IMR-90 (cell line): ENCODE measurements at regions not wholly inside any gene's neighbourhood (a gene's known extent, or its start where the extent isn't known, plus 50 kb on each side); places are given as distances from the start of the nearest gene placed in this dataset.

ENCODE experiments used
- ATAC-seq: fragments of 200-7000 bp; cut with Tn5 transposase; 2 replicates; pipeline ENCODE4 v1.9.1; 2020; ENCODE audit warnings: low read depth, mild to moderate bottlenecking, moderate library complexity
- BruUV-seq: library from RNA; stranded (reverse); fragments of 400-500 nt; replicated peaks from 2 replicates; lab custom pipeline; 2021; lab: Mats Ljungman, UMichigan
- CTCF ChIA-PET: fragments of 300-600 bp; formaldehyde crosslinking; extraction: SDS; loops from one replicate; lab custom pipeline; 2021; ENCODE audit warnings: antibody characterized with exemption; lab: Yijun Ruan, JAX
- POLR2A ChIA-PET: fragments of 300-600 bp; sonication (Branson Sonifier 250); formaldehyde crosslinking; loops from one replicate; lab custom pipeline; 2022; ENCODE audit warnings: antibody characterized with exemption; ENCODE audit not compliant: unreplicated experiment; lab: Charles Lee
- DNase-seq: peaks from one replicate; pipeline ENCODE4 v3.0.0; 2013
- H2AFZ ChIP-seq: replicated peaks from 2 replicates; pipeline ENCODE3; 2013; ENCODE audit warnings: low read length, mild to moderate bottlenecking; ENCODE audit not compliant: poor library complexity
- H2AK5ac ChIP-seq: 2 replicates; pipeline ENCODE4 v1.6.1; 2013; ENCODE audit warnings: low read depth, low read length, inconsistent platforms
- H2AK9ac ChIP-seq: replicated peaks from 2 replicates; pipeline ENCODE3; 2013; ENCODE audit warnings: mild to moderate bottlenecking, low read depth, low read length, moderate library complexity; ENCODE audit not compliant: poor library complexity
- H2BK120ac ChIP-seq: 2 replicates; pipeline ENCODE4 v1.6.1; 2013; ENCODE audit warnings: low read depth, low read length, inconsistent platforms
- H2BK15ac ChIP-seq: 3 replicates; pipeline ENCODE4 v1.6.1; 2013; ENCODE audit warnings: low read depth, low read length, inconsistent platforms
- H2BK20ac ChIP-seq: 2 replicates; pipeline ENCODE4 v1.6.1; 2013; ENCODE audit warnings: low read depth, mild to moderate bottlenecking, inconsistent platforms, low read length, moderate library complexity
- H2BK5ac ChIP-seq: 2 replicates; pipeline ENCODE4 v1.6.1; 2013; ENCODE audit warnings: mild to moderate bottlenecking, low read depth, low read length, inconsistent platforms; ENCODE audit not compliant: poor library complexity, severe bottlenecking
- H3K14ac ChIP-seq: replicated peaks from 2 replicates; pipeline ENCODE4 v1.6.1; 2013; ENCODE audit warnings: low read depth, low read length, inconsistent platforms
- H3K18ac ChIP-seq: 2 replicates; pipeline ENCODE4 v1.6.1; 2013; ENCODE audit warnings: low read depth, low read length, control low read depth
- H3K23ac ChIP-seq: 2 replicates; pipeline ENCODE4 v1.6.1; 2013; ENCODE audit warnings: low read depth, low read length, inconsistent platforms
- H3K27ac ChIP-seq: 2 replicates; pipeline ENCODE4 v1.5.1; 2013; ENCODE audit warnings: mild to moderate bottlenecking, control low read depth, low read length; ENCODE audit not compliant: insufficient read depth
- H3K27me3 ChIP-seq: 2 replicates; pipeline ENCODE4 v1.6.1; 2013; ENCODE audit warnings: low read length; ENCODE audit not compliant: control insufficient read depth, insufficient read depth
- H3K36me3 ChIP-seq: 2 replicates; pipeline ENCODE4 v1.6.1; 2013; ENCODE audit warnings: low read length, mixed read lengths; ENCODE audit not compliant: control insufficient read depth, insufficient read depth
- H3K4ac ChIP-seq: 2 replicates; pipeline ENCODE4 v1.6.1; 2013; ENCODE audit warnings: low read depth, low read length, inconsistent platforms
- H3K4me1 ChIP-seq: 2 replicates; pipeline ENCODE4 v1.6.1; 2013; ENCODE audit warnings: low read length, mixed read lengths; ENCODE audit not compliant: control insufficient read depth, insufficient read depth
- H3K4me2 ChIP-seq: 2 replicates; pipeline ENCODE4 v1.6.1; 2013; ENCODE audit warnings: low read depth, mild to moderate bottlenecking, control low read depth, low read length, moderate library complexity
- H3K4me3 ChIP-seq: 2 replicates; pipeline ENCODE4 v1.5.1; 2013; ENCODE audit warnings: low read depth, mild to moderate bottlenecking, control low read depth, low read length, moderate library complexity; ENCODE audit not compliant: insufficient read depth
- H3K56ac ChIP-seq: 2 replicates; pipeline ENCODE4 v1.6.1; 2013; ENCODE audit warnings: low read length, inconsistent platforms; ENCODE audit not compliant: insufficient read depth; ENCODE audit errors: extremely low read depth
- H3K79me1 ChIP-seq, 2 experiments: 2 replicates each; pipeline ENCODE4 v1.6.1; 2013; ENCODE audit warnings: low read length in 2 of 2, inconsistent platforms in 1 of 2, low read depth in 1 of 2
- H3K9ac ChIP-seq: 2 replicates; pipeline ENCODE4 v1.6.1; 2013; ENCODE audit warnings: low read depth, low read length, control low read depth
- H3K9me1 ChIP-seq: 2 replicates; pipeline ENCODE4 v1.6.1; 2013; ENCODE audit warnings: low read length, inconsistent platforms; ENCODE audit not compliant: insufficient read depth
- H3K9me3 ChIP-seq: 2 replicates; pipeline ENCODE4 v1.6.1; 2013; ENCODE audit warnings: low read length; ENCODE audit not compliant: control insufficient read depth, insufficient read depth
- H4K20me1 ChIP-seq: 2 replicates; pipeline ENCODE4 v1.6.1; 2013; ENCODE audit warnings: low read length, inconsistent platforms; ENCODE audit not compliant: insufficient read depth
- H4K5ac ChIP-seq: 2 replicates; pipeline ENCODE4 v1.6.1; 2013; ENCODE audit warnings: mild to moderate bottlenecking, low read depth, low read length, control low read depth
- H4K8ac ChIP-seq, 2 experiments: 2 replicates each; pipeline ENCODE4 v1.6.1; 2013; ENCODE audit warnings: low read depth in 2 of 2, low read length in 2 of 2, control low read depth in 1 of 2, inconsistent platforms in 1 of 2
- H4K91ac ChIP-seq: 2 replicates; pipeline ENCODE4 v1.6.1; 2013; ENCODE audit warnings: low read depth, low read length, inconsistent platforms; ENCODE audit not compliant: insufficient read depth
- BHLHE40 ChIP-seq: fragments of 150-350 bp; IDR thresholded peaks from 2 replicates; pipeline ENCODE4 v1.6.1; 2016; ENCODE audit warnings: mild to moderate bottlenecking, low read depth, low read length
- CEBPB ChIP-seq: IDR thresholded peaks from 2 replicates; pipeline ENCODE4 v1.6.1; 2012; ENCODE audit warnings: low read depth, low read length, improper control_type of control experiment
- CHD1 ChIP-seq: IDR thresholded peaks from 2 replicates; pipeline ENCODE4 v1.6.1; 2012; ENCODE audit warnings: low read depth, low read length, improper control_type of control experiment
- FOS ChIP-seq: fragments of 150-350 bp; IDR thresholded peaks from 2 replicates; pipeline ENCODE4 v1.6.1; 2016; ENCODE audit warnings: low read depth, low read length
- MAFK ChIP-seq: IDR thresholded peaks from 2 replicates; pipeline ENCODE4 v1.6.1; 2012; ENCODE audit warnings: low read depth, low read length, improper control_type of control experiment
- MAZ ChIP-seq: IDR thresholded peaks from 2 replicates; pipeline ENCODE4 v1.6.1; 2012; ENCODE audit warnings: low read depth, mild to moderate bottlenecking, low read length, improper control_type of control experiment, moderate library complexity, borderline replicate concordance
- MXI1 ChIP-seq: IDR thresholded peaks from 2 replicates; pipeline ENCODE4 v1.6.1; 2012; ENCODE audit warnings: low read depth, mild to moderate bottlenecking, low read length, moderate library complexity, borderline replicate concordance
- NFE2L2 ChIP-seq: fragments of 150-350 bp; IDR thresholded peaks from 2 replicates; pipeline ENCODE4 v1.6.1; 2016; ENCODE audit warnings: low read depth, mild to moderate bottlenecking, low read length
- POLR2A ChIP-seq: IDR thresholded peaks from 2 replicates; pipeline ENCODE4 v1.6.1; 2012; ENCODE audit warnings: mild to moderate bottlenecking, low read depth, low read length
- RAD21 ChIP-seq: IDR thresholded peaks from 2 replicates; pipeline ENCODE4 v1.6.1; 2012; ENCODE audit warnings: low read length, improper control_type of control experiment
- RCOR1 ChIP-seq: IDR thresholded peaks from 2 replicates; pipeline ENCODE4 v1.6.1; 2012; ENCODE audit warnings: mild to moderate bottlenecking, low read length, improper control_type of control experiment; ENCODE audit not compliant: insufficient replicate concordance
- RFX5 ChIP-seq: IDR thresholded peaks from 2 replicates; pipeline ENCODE4 v1.8.0; 2012; ENCODE audit warnings: low read depth, mild to moderate bottlenecking, low read length, moderate library complexity
- SMC3 ChIP-seq: fragments of 150-350 bp; IDR thresholded peaks from 2 replicates; pipeline ENCODE4 v1.6.1; 2016; ENCODE audit warnings: low read depth, mild to moderate bottlenecking, antibody characterized with exemption, low read length, moderate library complexity
- WGBS, 2 experiments: methylation state at CpG; one replicate each; pipeline versions ENCODE4 v1.1.5 to v1.1.7; 2013; ENCODE audit warnings: missing lambda C conversion rate in 2 of 2; ENCODE audit not compliant: insufficient read length in 1 of 2; ENCODE audit errors: extremely low coverage in 2 of 2; 5-methylcytosine and 5-hydroxymethylcytosine counted together
- dilution Hi-C: fragments of 300-500 bp; cut with HindIII; formaldehyde crosslinking; loops from one replicate; pipeline ENCODE4 v1.14.3; 2018; ENCODE audit warnings: low sequenced_read_pairs; ENCODE audit not compliant: unreplicated experiment
- in situ Hi-C: fragments of 300-500 bp; cut with MboI; formaldehyde crosslinking; loops from 3 replicates; pipeline ENCODE4 v1.14.3; 2019; ENCODE audit warnings: low sequenced_read_pairs, inconsistent platforms, mixed read lengths
- intact Hi-C: fragments of 100-400 bp; cut with micrococcal nuclease; formaldehyde crosslinking; loops from 2 replicates; pipeline ENCODE4 v1.10.0; 2022
- TF ChIP-seq, protein P1 (sequence below): fragments of 150-350 bp; IDR thresholded peaks from 2 replicates; pipeline ENCODE4 v1.6.1; 2017; ENCODE audit warnings: mild to moderate bottlenecking, antibody characterized with exemption, low read length, low read depth
- TF ChIP-seq, protein P2 (sequence below): conservative IDR thresholded peaks from 2 replicates; pipeline ENCODE4 v1.5.1; 2012; ENCODE audit warnings: mild to moderate bottlenecking, low read depth, low read length, improper control_type of control experiment
- TF ChIP-seq, protein P3 (sequence below): fragments of 150-350 bp; IDR thresholded peaks from 2 replicates; pipeline ENCODE4 v1.6.1; 2016; ENCODE audit warnings: low read depth, mild to moderate bottlenecking, low read length, moderate library complexity, borderline replicate concordance

- no peaks in the 10 kb centered on the region for H3K9me1 ChIP-seq
- H2BK5ac ChIP-seq, result no peak overlapping the region
- no peak overlapping the region for H2BK120ac ChIP-seq
- H3K9ac ChIP-seq, result no peak overlapping the region
- no peak overlapping the region for H3K56ac ChIP-seq
- no peak overlapping the region for H4K5ac ChIP-seq
- no peaks in the 10 kb centered on the region for H3K36me3 ChIP-seq
- no peak overlapping the region for H4K8ac ChIP-seq
- no peak overlapping the region for H2AK5ac ChIP-seq
- H2AFZ ChIP-seq, result no peak overlapping the region
- no peak overlapping the region for H2BK15ac ChIP-seq
- peaks cover 6% of the 10 kb centered on the region; the same call in 1 of the 2 replicates for H3K9me3 ChIP-seq
- dilution Hi-C loops, result no loop called here
- H4K91ac ChIP-seq, result no peak overlapping the region
- H3K23ac ChIP-seq, result no peak overlapping the region
- no peak overlapping the region for H3K4ac ChIP-seq
- H3K4me2 ChIP-seq, result no peak overlapping the region
- H3K27me3 ChIP-seq, result no peaks in the 10 kb centered on the region
- no peaks in the 10 kb centered on the region for H3K79me1 ChIP-seq
- no TSS peak for BruUV-seq
- H3K4me1 ChIP-seq, result no peaks in the 10 kb centered on the region
- in situ Hi-C loops, result no loop called here
- intact Hi-C loops, result no loop called here
- H3K18ac ChIP-seq, result no peak overlapping the region
- TF ChIP-seq RCOR1, result no peak
- TF ChIP-seq SMC3, result no peak
- TF ChIP-seq MAFK, result no peak
- no peak for TF ChIP-seq NFE2L2
- no peak for TF ChIP-seq MAZ
- TF ChIP-seq, protein P1, sequence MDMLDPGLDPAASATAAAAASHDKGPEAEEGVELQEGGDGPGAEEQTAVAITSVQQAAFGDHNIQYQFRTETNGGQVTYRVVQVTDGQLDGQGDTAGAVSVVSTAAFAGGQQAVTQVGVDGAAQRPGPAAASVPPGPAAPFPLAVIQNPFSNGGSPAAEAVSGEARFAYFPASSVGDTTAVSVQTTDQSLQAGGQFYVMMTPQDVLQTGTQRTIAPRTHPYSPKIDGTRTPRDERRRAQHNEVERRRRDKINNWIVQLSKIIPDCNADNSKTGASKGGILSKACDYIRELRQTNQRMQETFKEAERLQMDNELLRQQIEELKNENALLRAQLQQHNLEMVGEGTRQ, result no peak
- TF ChIP-seq RAD21, result no peak
- TF ChIP-seq CEBPB, result no peak
- TF ChIP-seq, protein P2, sequence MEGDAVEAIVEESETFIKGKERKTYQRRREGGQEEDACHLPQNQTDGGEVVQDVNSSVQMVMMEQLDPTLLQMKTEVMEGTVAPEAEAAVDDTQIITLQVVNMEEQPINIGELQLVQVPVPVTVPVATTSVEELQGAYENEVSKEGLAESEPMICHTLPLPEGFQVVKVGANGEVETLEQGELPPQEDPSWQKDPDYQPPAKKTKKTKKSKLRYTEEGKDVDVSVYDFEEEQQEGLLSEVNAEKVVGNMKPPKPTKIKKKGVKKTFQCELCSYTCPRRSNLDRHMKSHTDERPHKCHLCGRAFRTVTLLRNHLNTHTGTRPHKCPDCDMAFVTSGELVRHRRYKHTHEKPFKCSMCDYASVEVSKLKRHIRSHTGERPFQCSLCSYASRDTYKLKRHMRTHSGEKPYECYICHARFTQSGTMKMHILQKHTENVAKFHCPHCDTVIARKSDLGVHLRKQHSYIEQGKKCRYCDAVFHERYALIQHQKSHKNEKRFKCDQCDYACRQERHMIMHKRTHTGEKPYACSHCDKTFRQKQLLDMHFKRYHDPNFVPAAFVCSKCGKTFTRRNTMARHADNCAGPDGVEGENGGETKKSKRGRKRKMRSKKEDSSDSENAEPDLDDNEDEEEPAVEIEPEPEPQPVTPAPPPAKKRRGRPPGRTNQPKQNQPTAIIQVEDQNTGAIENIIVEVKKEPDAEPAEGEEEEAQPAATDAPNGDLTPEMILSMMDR, result no peak
- TF ChIP-seq MXI1, result no peak
- TF ChIP-seq, protein P3, sequence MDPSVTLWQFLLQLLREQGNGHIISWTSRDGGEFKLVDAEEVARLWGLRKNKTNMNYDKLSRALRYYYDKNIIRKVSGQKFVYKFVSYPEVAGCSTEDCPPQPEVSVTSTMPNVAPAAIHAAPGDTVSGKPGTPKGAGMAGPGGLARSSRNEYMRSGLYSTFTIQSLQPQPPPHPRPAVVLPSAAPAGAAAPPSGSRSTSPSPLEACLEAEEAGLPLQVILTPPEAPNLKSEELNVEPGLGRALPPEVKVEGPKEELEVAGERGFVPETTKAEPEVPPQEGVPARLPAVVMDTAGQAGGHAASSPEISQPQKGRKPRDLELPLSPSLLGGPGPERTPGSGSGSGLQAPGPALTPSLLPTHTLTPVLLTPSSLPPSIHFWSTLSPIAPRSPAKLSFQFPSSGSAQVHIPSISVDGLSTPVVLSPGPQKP, result no peak
- TF ChIP-seq RFX5, result no peak
- TF ChIP-seq BHLHE40, result no peak
- TF ChIP-seq CHD1, result no peak
- TF ChIP-seq POLR2A, result no peak
- TF ChIP-seq FOS, result no peak
- ChIA-PET CTCF (no interaction called here), POLR2A (no interaction called here)
- no peak overlapping the region for H3K14ac ChIP-seq
- H2AK9ac ChIP-seq, result no peak overlapping the region
- H2BK20ac ChIP-seq, result no peak overlapping the region
- DNase-seq, result no peak
- no peak overlapping the region for H3K4me3 ChIP-seq
- no peak for ATAC-seq
- WGBS, 2 experiments, result no CpG with 5 or more reads among the region's 2 CpGs
- no peak overlapping the region for H3K27ac ChIP-seq
- no peaks in the 10 kb centered on the region for H4K20me1 ChIP-seq
Observed at GRCh38 chr9:118324706-118325105, 620.5 kb downstream of the TLR4 start.
